Glutamatergic neuron (in vitro differentiated cells): ENCODE measurements at regions not wholly inside any gene's neighbourhood (a gene's known extent, or its start where the extent isn't known, plus 50 kb on each side); places are given as distances from the start of the nearest gene placed in this dataset.

Experiments
- DNase-seq: peaks from one replicate; pipeline ENCODE4 v3.0.0; 2022
- H3K27ac Mint-ChIP-seq: one replicate; pipeline ENCODE4 v1.8.0; 2020; ENCODE audit warnings: mild to moderate bottlenecking, mixed read lengths, inconsistent platforms; ENCODE audit not compliant: unreplicated experiment
- H3K27me3 Mint-ChIP-seq: one replicate; pipeline ENCODE4 v1.8.0; 2020; ENCODE audit warnings: mild to moderate bottlenecking, moderate library complexity, mixed read lengths, inconsistent platforms; ENCODE audit not compliant: unreplicated experiment
- H3K36me3 Mint-ChIP-seq: one replicate; pipeline ENCODE4 v1.8.0; 2020; ENCODE audit warnings: mild to moderate bottlenecking, mixed read lengths, inconsistent platforms; ENCODE audit not compliant: unreplicated experiment
- H3K4me1 Mint-ChIP-seq: one replicate; pipeline ENCODE4 v1.8.0; 2020; ENCODE audit warnings: mild to moderate bottlenecking, low read depth, mixed read lengths, inconsistent platforms; ENCODE audit not compliant: unreplicated experiment
- H3K4me3 Mint-ChIP-seq: one replicate; pipeline ENCODE4 v1.8.0; 2020; ENCODE audit warnings: mild to moderate bottlenecking, mixed read lengths, inconsistent platforms; ENCODE audit not compliant: unreplicated experiment
- H3K9me3 Mint-ChIP-seq: one replicate; pipeline ENCODE4 v1.8.0; 2020; ENCODE audit warnings: mild to moderate bottlenecking, moderate library complexity, mixed read lengths, inconsistent platforms; ENCODE audit not compliant: unreplicated experiment
- CTCF ChIP-seq: fragments of 200-600 bp; sonication (generic); IDR thresholded peaks from one replicate; pipeline ENCODE4 v1.5.0; 2021; ENCODE audit not compliant: partially characterized antibody, unreplicated experiment

- no peak for DNase-seq
- peaks cover 2% of the 10 kb centered on the region for H3K9me3 Mint-ChIP-seq
- no peaks in the 10 kb centered on the region for H3K36me3 Mint-ChIP-seq
- H3K27ac Mint-ChIP-seq = no peak overlapping the region
- H3K4me1 Mint-ChIP-seq = no peaks in the 10 kb centered on the region
- H3K27me3 Mint-ChIP-seq = no peaks in the 10 kb centered on the region
- TF ChIP-seq CTCF = no peak
- H3K4me3 Mint-ChIP-seq = no peak overlapping the region
These were observed 278.8 kb upstream of the DIAPH2 start for GRCh38 chrX:96405842-96406241.

- H3K27me3 Mint-ChIP-seq = no peaks in the 10 kb centered on the region
- TF ChIP-seq CTCF = no peak
These were observed 277.6 kb upstream of the DIAPH2 start for GRCh38 chrX:96407072-96407471.

GRCh38 chrX:96407501-96407900 is 277.1 kb upstream of the DIAPH2 start:
- Mint-ChIP-seq H3K4me1 (no peaks in the 10 kb centered on the region), H3K9me3 (peaks cover 2% of the 10 kb centered on the region), H3K27me3 (no peaks in the 10 kb centered on the region), H3K27ac (no peak overlapping the region), H3K36me3 (no peaks in the 10 kb centered on the region), H3K4me3 (no peak overlapping the region)
- TF ChIP-seq CTCF = no peak
- no peak for DNase-seq

More at GRCh38 chrX:96407072-96407471, 277.6 kb upstream of the DIAPH2 start:
- H3K4me1 Mint-ChIP-seq = no peaks in the 10 kb centered on the region
- no peak overlapping the region for H3K27ac Mint-ChIP-seq
- no peaks in the 10 kb centered on the region for H3K36me3 Mint-ChIP-seq
- H3K9me3 Mint-ChIP-seq = peaks cover 2% of the 10 kb centered on the region
- DNase-seq = no peak
- no peak overlapping the region for H3K4me3 Mint-ChIP-seq

- no peak for TF ChIP-seq CTCF
- Mint-ChIP-seq H3K4me1 (no peaks in the 10 kb centered on the region), H3K27ac (no peak overlapping the region), H3K36me3 (no peaks in the 10 kb centered on the region), H3K4me3 (no peak overlapping the region), H3K27me3 (no peaks in the 10 kb centered on the region), H3K9me3 (peaks cover 2% of the 10 kb centered on the region)
- no peak for DNase-seq
These were observed 276.7 kb upstream of the DIAPH2 start for GRCh38 chrX:96407981-96408380.

- DNase-seq = no peak
- Mint-ChIP-seq H3K27ac (no peak overlapping the region), H3K4me3 (no peak overlapping the region), H3K4me1 (no peaks in the 10 kb centered on the region), H3K36me3 (no peaks in the 10 kb centered on the region), H3K27me3 (no peaks in the 10 kb centered on the region), H3K9me3 (peaks cover 2% of the 10 kb centered on the region)
- no peak for TF ChIP-seq CTCF
These were observed 273.7 kb upstream of the DIAPH2 start for GRCh38 chrX:96410927-96411326.
